Stimulated activated CD4-positive, alpha-beta T cell treated with anti-CD3 and anti-CD28 coated beads, Interleukin-4, amount 100 ng/mL, for 24 hours (primary cell): ENCODE measurements at regions not wholly inside any gene's neighbourhood (a gene's known extent, or its start where the extent isn't known, plus 50 kb on each side); places are given as distances from the start of the nearest gene placed in this dataset.

Experiments used
- DNase-seq: peaks from one replicate; pipeline ENCODE4 v3.0.0-alpha.2; 2020

GRCh38 chr3:127369356-127369935 lies 81.6 kb upstream of the PRR20G start:
- no peak for DNase-seq

DNA sequence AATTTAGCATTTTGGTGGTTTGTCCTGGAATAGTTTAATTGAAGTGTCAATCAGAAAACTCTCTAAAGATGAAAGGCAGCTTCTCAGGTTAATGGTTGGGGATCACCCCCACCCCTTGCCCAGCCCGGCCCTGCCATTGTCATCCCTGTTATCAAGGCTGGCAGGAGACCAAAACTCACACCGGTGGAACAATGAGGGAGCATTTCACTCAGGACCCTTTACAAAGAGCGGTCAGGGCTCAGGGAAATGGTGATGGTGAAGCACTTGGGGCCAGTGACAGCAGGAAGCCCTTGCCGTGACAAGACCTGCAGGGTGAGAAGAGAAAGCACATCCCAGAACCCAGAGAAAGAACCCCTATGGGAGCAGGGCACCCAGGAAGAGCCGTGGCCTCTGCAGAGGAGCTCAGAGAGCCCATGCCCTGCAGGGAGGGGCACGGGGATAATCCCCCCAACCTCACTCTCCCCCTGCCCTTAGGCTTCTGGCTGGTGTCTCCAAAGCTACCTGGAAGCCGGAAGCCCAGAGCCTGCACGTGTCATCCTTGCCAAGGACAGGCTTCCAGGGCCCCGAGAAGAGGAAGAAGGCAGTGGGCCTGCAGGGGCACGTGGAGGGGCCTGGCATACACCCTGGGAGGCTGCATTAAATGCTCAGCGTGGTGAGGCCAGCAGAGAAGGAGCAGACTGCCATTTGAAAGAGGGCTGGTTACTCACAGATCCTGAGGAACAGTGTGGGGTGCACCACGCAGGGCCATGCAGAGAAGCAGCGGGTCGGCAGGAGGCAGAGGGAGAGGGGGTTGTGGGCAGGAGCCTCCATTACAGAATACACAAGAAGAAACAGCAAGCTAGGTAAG lies 80.6 kb upstream of the PRR20G start:
- DNase-seq, result no peak

DNA sequence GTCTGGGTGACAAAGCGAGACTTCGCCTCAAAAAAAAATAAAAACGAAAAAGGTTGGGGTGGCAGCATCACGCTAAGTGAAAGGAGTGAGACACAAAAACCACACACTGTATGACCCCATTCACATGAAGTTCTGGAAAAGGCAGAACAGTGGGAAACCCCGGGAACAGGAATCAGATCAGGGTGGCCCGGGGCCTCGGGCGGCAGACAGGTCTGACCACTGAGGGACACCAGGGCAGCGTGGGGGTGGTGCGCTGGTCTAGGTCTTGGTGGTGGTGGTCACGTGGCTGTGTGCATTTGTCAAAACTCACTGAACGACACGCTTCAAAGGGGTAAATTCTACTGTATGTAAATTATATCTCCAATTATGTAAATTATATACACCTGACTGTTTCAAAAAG lies 79.7 kb upstream of the PRR20G start:
- no peak for DNase-seq

DNA sequence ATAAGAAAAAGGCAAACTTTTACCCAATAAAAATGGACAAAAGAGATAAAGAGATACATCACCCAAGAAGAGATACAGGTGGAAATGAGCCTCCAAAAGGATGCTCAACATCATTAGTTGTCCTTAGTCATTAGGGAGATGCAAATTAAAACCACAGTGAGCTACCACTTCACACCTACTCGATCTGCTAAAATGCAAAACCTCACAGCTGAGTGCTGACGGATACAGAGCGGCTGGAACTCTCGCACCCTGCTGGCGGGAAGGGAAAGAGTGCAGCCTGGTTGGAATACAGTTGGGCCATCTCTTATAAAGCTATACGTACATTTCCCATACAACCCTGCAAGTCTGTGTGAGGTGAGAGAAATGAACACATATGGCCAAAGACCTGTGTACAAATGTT lies 78.5 kb upstream of the PRR20G start:
- DNase-seq, result no peak

- DNase-seq, result no peak
These were observed 77.4 kb upstream of the PRR20G start for GRCh38 chr3:127365163-127365798.

- no peak for DNase-seq
These were observed 76.0 kb upstream of the PRR20G start for GRCh38 chr3:127363891-127364290.

GRCh38 chr3:127363171-127363570 lies 75.3 kb upstream of the PRR20G start:
- no peak for DNase-seq

DNA sequence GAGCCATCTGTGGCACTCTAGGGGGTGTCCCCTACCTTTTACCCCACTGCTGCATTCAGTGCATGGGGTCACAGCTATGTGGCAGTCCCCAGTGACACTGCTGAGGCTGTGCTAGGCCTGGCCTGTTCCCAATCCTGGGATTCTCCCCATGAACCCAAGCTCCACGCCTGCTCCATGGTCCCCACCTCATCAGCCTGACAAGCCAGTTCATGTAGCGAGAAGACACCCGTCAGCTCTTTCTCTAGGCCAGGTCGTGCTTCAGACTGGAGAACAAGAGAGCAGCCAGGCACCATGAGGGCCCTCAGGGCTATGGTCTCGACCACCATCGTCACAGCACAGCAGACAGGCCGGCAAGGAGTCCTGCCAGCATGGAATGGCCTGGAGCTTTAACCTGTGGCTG lies 72.8 kb upstream of the PRR20G start:
- DNase-seq, result no peak

DNA sequence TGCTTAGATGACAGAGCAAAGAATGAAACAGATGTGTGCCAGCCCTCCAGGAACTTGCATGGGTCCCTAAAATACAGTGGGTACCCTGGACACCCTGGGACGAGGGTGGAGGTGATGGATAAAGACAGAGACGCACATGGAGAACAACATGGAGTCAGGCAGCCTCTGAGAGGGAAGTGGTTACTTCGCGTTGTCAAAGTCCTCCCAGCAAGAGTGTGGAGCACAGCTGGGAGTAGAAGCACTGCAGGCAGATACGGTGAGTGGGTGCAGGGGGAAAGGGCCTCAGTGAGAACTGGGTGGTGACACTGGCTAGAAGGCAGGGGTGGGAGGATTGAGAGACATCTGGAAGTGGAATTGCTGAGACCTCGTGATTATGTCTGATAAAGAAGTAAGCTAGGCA lies 70.8 kb upstream of the PRR20G start:
- no peak for DNase-seq

GRCh38 chr3:127356381-127356780 lies 68.5 kb upstream of the PRR20G start:
- DNase-seq, result no peak

- DNase-seq, result no peak
These were observed 66.9 kb upstream of the PRR20G start for GRCh38 chr3:127354761-127355160.

DNA sequence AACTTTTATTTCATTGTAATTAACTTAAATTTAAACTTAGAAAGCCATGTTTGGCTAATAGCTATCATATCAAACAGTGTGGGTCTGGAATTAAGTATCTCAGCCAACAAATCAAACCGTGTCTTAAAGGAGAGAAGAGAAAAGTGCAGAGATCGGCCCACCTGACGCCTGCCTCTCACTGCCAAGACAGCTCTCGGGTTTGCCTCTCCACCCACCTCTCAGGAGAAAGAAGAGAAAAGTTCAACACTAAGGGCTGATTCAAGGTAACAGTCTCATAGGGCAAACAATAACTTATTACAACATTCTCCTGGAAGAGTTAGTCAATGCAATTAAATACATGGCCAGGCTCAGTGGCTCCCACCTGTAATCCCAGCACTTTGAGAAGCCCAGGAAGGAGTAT lies 64.8 kb upstream of the PRR20G start:
- no peak for DNase-seq

- DNase-seq, result no peak
These were observed 64.0 kb upstream of the PRR20G start for GRCh38 chr3:127351775-127352350.

DNA sequence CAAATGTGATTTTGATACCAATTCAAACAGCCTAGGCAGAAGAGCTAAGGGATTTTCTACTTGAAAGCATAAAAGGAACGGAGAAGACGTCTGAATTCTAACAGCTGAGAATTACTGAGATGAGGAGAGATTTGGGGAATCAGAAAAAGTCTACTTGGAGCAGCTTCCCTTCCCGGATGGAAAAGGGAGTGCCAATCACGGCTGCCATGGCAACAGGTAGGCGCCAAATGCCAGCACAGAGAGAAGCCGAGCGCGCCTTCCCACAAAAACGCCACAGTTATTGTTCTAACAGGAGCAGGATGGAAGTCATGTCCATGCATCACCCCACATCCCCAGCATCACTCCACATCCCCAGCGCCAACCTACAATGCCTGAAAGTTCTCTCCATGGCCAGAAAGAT lies 63.5 kb upstream of the PRR20G start:
- no peak for DNase-seq

- no peak for DNase-seq
These were observed 62.6 kb upstream of the PRR20G start for GRCh38 chr3:127350172-127351050.

DNA sequence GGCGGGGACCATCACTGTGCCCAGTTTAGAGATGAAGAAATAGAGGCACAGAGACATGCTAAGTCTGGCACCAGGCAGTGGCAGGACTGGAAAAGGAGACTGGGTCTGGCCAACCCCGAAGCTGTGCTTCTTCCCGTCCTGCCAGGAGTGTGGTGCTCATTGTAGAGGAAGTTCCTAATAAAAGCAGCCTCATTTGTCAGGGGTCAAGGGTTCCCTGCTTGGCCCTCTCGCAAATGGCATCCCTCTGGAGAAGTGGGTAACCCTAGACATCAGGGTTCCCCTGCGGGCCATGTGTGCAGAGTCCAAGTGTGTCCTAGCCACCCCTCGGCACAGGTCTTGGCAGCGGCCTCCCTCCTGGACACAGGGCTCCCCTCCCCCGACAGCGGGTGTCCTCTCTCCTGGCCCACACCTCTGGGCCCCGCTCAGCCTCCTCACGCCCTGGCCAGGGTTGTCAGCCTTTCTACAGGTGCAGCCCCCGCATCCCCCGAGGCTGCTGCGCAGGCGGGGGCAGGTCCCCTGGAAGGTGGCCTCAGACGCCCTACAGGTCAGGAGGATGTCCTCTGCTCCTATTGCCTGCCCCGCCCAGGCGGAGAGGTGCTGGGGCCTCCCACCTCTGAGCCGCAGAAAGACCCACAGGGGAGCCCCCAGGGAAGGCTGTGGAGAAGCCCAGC lies 61.8 kb upstream of the PRR20G start:
- DNase-seq, result no peak

DNA sequence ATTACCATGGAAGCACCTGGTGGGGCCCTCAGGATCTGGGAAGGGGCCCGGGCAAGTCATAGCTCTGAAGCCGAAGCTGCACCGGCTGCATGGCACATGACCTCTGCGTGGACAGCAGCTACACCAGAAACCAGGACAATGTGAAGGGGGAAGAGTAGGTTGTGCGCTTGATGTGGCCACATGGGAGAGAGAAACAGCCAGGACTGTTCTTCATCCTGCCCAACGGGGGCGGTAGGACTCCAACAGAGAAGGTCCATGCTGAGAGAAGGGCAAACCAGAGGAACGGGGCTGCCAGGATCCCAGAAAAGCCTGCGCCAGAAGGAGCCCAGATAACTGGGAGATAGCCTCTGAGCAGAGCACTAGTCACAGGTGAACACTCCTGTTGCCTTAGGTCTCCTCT lies 54.9 kb upstream of the PRR20G start:
- DNase-seq, result no peak

GRCh38 chr3:127339928-127340861 lies 52.3 kb upstream of the PRR20G start:
- no peak for DNase-seq

GRCh38 chr3:127339016-127339415 lies 51.2 kb upstream of the PRR20G start:
- no peak for DNase-seq

DNA sequence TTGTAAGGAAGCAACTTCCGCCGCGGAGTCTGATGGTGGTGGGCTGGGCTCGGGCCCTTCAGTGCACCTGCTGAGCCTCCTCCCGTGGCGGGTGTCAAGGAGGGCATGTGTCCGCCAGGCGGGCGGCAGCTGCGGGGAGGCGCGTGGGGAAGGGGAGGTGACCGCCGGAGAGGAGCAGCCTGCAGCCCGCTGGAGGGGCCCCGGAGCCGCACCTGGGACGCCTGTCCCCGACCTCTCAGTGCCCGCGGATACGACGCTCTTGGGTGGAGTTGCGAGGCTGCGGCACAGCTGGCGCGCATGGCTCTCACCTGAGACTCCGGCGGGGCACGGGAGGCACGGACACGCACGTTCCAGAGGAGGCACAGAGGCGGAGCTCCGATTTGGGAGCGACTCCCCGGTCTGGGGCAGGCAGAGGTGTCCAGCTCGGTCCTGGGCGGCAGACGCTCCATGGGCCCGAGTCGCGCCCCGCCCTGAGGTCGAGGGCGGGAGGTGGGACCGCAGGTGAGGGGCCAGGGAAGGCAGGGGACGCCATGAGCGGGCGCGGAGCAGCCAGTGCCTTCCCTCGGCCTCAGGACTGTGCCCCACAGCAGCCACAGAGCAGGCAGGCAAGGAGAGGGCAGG lies 50.2 kb upstream of the PRR20G start:
- no peak for DNase-seq
